ENCODE measurements at regions not wholly inside any gene's neighbourhood (a gene's known extent, or its start where the extent isn't known, plus 50 kb on each side); places are given as distances from the start of the nearest gene placed in this dataset.

DNA sequence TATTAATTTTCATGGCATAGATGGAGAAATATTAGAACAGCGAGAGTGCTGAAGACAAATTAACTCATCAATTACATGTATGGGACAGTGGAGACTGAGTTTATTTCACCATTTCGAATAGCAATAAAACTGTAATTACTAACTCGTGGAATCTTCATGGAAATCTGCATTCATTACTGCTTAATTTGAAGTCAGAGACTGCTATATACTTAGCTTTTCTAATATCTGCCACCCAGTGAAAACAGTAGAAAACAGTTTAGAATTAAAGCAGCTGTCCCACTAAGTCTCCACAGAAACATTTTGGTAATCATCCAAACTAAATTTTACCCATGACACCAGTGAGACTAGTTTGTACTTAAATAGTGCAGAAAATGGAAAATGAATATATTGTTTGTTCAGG is 56.8 kb downstream of the IZUMO3 start:
- no peak for DNase-seq (ENCODE audit: low read depth in 1 of 2, low spot score in 1 of 2)

GRCh38 chr9:24487946-24488345 is 57.8 kb downstream of the IZUMO3 start:
- DNase-seq (ENCODE audit: low read depth in 1 of 2, low spot score in 1 of 2): no peak

DNA sequence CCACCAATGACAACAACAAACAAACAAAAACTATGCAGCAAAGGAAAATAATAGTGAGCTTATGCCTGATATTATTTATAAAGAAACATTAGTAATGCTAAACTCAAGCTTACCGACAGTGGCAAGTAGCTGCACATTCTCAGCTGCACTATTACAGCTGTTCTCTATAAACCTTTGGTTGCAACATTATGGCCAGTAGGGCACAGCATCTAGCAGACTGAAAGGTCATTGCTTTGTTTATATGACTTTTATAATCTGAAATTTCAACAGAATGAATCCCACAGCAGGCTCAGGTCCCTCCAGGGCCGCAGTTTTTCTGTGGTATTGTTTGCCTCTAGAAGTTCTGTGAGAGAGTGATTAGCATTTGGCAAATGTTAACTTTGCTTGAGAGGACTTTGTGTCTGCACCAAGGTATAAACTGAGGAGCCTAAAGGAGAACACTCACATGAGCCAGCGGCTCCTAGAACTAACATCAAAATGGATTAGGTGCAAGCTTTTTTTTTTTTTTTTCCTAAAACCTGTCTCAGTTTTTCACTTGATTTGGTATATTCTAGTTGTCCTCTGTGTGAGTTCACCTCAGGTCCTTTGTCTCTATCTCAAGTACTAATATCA is 58.3 kb downstream of the IZUMO3 start:
- no peak for DNase-seq (ENCODE audit: low read depth in 1 of 2, low spot score in 1 of 2)

DNA sequence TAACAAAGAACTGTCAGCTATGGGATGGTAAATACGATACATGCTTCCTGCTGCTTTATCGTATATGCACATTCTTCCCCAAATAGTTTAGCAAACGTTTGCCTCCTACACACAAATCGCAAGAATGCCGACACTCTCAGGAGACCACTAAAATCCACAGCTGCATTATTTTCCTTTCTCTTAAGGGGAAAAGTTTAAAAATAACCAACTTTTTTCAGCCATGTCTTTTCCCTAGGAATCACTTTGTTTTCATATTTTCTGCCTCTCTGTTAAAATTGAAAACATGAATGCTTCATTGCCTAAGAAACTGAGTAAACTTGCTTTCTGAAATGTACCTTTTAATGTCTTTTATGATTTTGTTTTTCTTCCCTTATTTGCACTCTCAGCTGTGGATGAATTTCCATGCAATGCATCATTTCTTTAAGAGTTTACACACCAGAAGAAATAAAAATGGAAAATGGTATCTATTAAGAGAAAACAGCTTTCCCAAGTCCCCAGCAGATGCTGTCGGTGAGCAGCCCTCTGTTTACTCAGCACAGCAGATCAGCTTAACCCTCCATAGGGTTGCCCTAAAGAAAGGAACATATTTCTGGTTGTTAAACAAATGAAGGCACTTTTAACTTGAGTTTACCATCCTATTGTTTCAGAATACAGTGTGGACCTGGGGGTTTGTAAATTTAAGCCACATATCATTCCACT is 66.2 kb downstream of the IZUMO3 start:
- no peak for DNase-seq (ENCODE audit: low read depth in 1 of 2, low spot score in 1 of 2)

- DNase-seq (ENCODE audit: low read depth in 1 of 2, low spot score in 1 of 2): no peak
Observed at GRCh38 chr9:24464319-24464951, 81.3 kb downstream of the IZUMO3 start.

GRCh38 chr9:24462951-24463350 is 82.7 kb downstream of the IZUMO3 start:
- no peak for DNase-seq (ENCODE audit: low read depth in 1 of 2, low spot score in 1 of 2)

- no peak for DNase-seq (ENCODE audit: low read depth in 1 of 2, low spot score in 1 of 2)
Observed at GRCh38 chr9:24460781-24461180, 84.9 kb downstream of the IZUMO3 start.

- DNase-seq (ENCODE audit: low read depth in 1 of 2, low spot score in 1 of 2): no peak
Observed at GRCh38 chr9:24459953-24460352, 85.7 kb downstream of the IZUMO3 start.

DNA sequence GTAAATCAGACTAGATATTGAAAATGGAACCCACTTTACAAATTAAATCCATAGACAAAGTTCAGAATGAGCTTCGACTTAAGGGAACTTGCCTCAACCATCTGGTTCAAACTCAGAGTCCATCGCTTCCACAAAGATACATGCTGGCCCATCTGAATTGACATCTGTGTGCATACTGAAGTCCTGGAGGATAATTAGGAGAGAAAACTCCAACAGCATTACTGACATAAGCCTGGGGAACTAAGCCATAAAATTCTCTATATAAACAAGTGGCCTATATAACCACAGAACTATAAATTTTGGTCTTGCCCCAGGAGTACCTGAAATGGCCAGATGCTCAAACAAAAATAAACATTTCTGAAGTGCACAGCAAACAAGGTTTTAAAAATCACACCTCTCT is 94.4 kb downstream of the IZUMO3 start:
- no peak for DNase-seq (ENCODE audit: low read depth in 1 of 2, low spot score in 1 of 2)

DNA sequence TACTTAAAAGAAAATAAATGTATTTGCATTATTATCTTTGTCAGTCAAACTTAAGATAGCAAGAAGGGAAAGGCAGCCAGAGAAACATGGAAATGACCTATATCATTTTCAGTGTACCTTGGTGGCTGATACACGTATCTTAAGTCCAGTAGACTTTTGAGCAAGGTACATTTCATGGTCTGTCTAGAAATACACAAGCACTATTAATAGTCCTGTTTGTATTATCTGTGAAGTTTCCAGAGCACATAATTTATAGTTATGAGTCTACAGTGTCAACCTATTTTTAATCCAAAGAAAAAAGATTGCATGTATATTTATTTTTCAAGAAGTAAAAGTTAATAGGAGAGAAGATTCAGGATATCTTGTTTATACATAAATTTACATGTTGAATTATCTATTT is 95.7 kb downstream of the IZUMO3 start:
- DNase-seq (ENCODE audit: low read depth in 1 of 2, low spot score in 1 of 2): no peak

- no peak for DNase-seq (ENCODE audit: low read depth in 1 of 2, low spot score in 1 of 2)
Observed at GRCh38 chr9:24439456-24439855, 106.2 kb downstream of the IZUMO3 start.

DNA sequence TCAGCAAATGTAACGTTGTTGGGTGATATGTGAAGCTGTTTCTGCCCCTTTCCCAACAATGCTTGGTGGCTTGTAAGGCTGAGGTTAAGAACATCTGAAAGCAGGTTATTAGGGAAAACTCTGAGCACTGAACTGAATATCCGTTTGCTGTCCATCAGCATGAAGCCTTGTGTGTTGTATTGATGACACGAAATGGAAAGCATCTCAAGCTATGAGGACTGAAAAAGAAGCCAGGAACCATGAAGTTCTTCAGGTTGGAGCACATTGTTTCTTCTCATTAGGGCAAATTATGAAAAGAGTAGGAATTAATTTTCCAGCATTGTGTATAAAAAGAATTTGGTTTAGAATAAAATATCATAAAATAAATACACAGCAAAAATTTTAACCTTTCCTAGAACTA is 106.8 kb downstream of the IZUMO3 start:
- DNase-seq (ENCODE audit: low read depth in 1 of 2, low spot score in 1 of 2): no peak

DNA sequence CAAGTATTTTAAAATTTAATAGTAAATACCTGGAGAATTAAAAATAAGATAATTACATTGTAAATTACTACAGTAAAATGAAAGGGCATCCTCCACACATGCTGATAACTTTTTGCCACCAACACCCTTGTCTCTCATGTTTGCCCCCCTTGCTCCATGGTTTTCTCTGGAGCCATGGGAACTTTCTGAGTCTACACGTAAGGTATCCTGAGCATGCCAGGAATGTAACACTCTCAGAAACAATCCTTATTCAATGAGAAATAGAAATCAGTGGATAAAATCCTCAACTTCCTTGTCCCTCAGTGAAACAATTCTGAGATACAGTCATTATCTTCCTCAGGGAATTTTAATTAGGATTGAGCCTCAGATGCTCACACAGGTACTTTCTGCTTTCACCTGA is 108.9 kb downstream of the IZUMO3 start:
- no peak for DNase-seq (ENCODE audit: low read depth in 1 of 2, low spot score in 1 of 2)

GRCh38 chr9:24434183-24434582 is 111.5 kb downstream of the IZUMO3 start:
- DNase-seq (ENCODE audit: low read depth in 1 of 2, low spot score in 1 of 2): no peak

DNA sequence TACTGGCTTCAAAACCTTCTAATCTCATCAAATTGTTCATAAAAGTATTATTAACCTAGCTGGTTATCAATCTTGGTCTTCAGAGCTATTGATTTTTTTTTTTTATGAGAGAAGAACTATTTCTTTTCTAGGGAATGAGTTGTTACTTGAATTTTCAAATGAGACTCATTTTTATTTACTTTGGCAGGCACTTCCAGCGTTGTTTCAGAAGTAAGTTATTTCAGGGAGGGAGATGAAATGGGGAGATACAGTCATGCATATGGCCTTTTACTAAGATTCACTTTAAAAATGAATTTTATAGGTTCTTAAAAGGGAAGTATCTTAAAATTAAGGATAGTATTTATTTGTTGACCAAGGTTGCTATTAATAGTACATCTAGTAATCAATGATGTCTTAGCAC is 129.6 kb downstream of the IZUMO3 start:
- DNase-seq (ENCODE audit: low read depth in 1 of 2, low spot score in 1 of 2): no peak

DNA sequence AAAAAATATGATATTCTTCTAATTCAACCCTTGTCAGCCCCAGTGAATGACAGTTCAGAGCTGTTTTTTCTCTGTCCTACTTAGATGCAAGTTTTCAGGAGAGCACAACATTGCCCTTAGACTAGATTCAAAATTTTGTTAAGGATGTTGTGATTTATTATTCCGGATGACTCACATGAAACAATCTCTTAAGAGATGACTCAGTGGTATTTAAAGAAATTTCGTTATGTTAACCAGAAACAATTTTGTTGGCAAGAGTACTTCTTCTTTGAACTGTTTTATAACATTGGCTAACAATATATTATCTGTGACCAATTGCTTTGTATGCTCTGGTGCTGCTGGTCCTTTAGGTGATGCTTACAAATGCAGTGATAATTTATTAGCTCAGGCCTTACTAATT is 132.0 kb downstream of the IZUMO3 start:
- DNase-seq (ENCODE audit: low read depth in 1 of 2, low spot score in 1 of 2): no peak

DNA sequence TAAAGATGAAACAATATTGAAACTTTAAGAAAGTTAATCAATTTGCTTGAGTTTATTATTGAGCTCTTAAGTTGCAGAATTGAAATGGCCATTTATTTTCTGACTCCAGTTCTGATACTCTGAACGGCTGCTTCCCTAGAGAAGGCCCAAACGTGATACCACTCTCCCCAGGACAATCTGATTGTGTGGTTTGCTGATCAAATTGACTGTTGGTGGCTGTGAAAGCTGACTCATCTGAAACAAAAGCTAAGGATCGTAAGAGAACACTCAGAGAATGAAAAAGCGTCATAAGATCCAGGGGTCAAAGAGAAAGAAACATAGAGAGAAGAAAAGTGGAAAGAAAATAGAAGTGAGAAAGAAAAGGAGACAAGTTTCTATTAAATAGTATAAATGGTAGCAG is 147.2 kb downstream of the IZUMO3 start:
- DNase-seq (ENCODE audit: low read depth in 1 of 2, low spot score in 1 of 2): no peak

DNA sequence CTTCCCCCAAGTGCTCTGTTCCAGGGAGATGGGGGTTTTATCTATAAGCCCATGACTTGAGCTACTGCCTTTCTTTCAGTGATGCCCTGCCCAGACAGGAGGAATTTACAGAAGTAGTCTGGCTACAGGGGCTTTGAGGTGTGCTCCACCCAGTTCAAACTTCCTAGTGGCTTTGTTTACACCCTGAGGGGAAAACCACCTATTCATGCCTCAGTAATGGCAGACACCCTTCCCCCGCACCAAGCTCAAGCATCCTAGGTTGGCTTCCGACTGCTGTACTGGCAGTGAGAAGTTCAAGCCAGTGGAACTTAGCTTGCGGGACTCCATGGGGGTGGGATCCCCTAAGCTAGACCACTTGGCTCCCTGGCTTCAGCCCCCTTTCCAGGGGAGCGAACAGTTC is 154.6 kb downstream of the IZUMO3 start:
- DNase-seq (ENCODE audit: low read depth in 1 of 2, low spot score in 1 of 2): no peak

GRCh38 chr9:24385077-24385476 is 160.6 kb downstream of the IZUMO3 start:
- no peak for DNase-seq (ENCODE audit: low read depth in 1 of 2, low spot score in 1 of 2)

DNA sequence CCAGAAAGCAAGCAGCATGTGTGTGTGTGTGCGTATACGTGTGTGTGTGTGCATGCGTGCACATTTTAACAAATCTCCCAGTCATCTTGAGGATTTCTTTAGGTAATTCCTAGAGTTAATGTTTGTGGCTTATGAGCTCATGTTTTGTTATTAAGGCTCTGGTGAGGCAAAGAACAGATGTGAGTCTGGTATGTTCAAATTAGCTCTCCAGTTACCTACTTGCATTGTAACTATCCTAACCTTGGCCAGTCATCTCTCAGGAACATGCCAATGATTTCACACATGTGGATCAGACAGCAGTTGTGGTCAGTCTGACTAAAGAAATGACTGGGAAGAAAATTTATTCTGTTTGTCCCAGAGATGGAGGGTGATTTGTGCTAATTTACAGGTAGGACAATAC is 163.1 kb downstream of the IZUMO3 start:
- no peak for DNase-seq (ENCODE audit: low read depth in 1 of 2, low spot score in 1 of 2)

- no peak for DNase-seq (ENCODE audit: low read depth in 1 of 2, low spot score in 1 of 2)
Observed at GRCh38 chr9:24381205-24381604, 164.5 kb downstream of the IZUMO3 start.

DNA sequence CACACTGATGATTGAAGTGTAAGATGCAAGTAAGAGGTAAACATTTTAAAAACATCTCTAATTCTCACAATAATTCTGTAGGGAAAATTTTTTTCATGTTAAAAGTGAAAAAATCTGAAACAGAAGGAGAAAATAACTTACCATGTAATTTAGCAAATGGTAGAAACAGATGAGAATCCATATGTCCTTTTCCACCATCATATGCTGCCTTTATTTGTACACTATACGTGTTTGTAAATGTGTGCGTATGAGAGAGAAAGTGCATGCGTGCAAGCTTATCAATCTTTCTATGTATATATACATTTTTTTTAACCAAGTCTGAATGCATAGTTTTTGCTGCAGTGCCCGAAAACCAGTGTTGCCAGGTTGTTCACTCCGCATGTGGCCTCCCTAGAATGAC is 186.7 kb downstream of the IZUMO3 start:
- DNase-seq (ENCODE audit: low read depth in 1 of 2, low spot score in 1 of 2): no peak

- DNase-seq (ENCODE audit: low read depth in 1 of 2, low spot score in 1 of 2): no peak
Observed at GRCh38 chr9:24351973-24352372, 193.7 kb downstream of the IZUMO3 start.
